ENCODE measurements at regions not wholly inside any gene's neighbourhood (a gene's known extent, or its start where the extent isn't known, plus 50 kb on each side); places are given as distances from the start of the nearest gene placed in this dataset.

DNA sequence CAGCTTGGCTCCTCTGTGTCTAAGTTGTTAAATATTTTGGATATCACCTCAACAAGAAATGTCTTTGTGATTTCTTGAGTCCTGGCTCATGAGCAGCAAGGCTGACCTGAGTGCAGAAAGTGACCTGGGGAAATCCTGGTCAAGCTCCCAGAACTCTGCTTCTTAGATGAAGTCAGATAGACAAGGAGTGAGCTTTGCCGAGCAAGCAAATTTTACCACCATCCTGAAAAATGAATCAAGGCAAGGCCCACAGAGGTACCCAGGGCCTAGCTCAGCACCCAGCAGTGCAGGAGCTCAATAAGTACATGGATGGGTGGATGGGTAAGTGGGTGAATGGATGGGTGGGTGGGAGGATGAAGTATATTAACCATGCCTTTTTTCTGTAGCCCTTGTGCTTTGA, 291.8 kb downstream of the UACA start:
- no peak overlapping the region for H2BK120ac ChIP-seq (replicated peaks; ENCODE audit: low read depth, low read length)
- no peak overlapping the region for H3K27ac ChIP-seq (ENCODE audit: low read depth, low read length)
- no peak overlapping the region for H3K56ac ChIP-seq (replicated peaks; ENCODE audit: insufficient read length, low read depth, low read length)
- CTCF ChIA-PET (ENCODE audit: partially characterized antibody) = interaction anchor here (0.6 to 9.1 kb wide), 8 partner anchors 8 to 519 kb away, joined by 3 to 65 read pairs (median 3); no protein-coding TSS in a partner anchor
- no peak overlapping the region for H3K4me2 ChIP-seq (ENCODE audit: insufficient read depth in 1 of 2, low read depth in 2 of 2, low read length in 2 of 2)
- no peak overlapping the region for H2BK15ac ChIP-seq (ENCODE audit: low read length)
- H3K79me2 ChIP-seq (ENCODE audit: control insufficient read depth in 1 of 2, insufficient read depth in 2 of 2, low read length in 2 of 2) = no peaks in the 10 kb centered on the region
- no peak overlapping the region for H4K91ac ChIP-seq (replicated peaks; ENCODE audit: insufficient read length, low read length)
- no peak overlapping the region for H3K14ac ChIP-seq (ENCODE audit: insufficient read length)
- no peaks in the 10 kb centered on the region for H3K23me2 ChIP-seq (ENCODE audit: low read depth, low read length)
- no peak overlapping the region for H3K4me3 ChIP-seq (ENCODE audit: extremely low read depth in 1 of 4, insufficient read depth in 2 of 4, low read depth in 3 of 4, low read length in 4 of 4)
- H3K18ac ChIP-seq (ENCODE audit: extremely low read depth, low read length) = no peak overlapping the region
- POLR2A ChIA-PET (ENCODE audit: partially characterized antibody) = no interaction called here
- no peaks in the 10 kb centered on the region for H3K4me1 ChIP-seq (replicated peaks in 1 of 4; ENCODE audit: control insufficient read depth in 3 of 4, insufficient read depth in 4 of 4, low read length in 3 of 4)
- no peaks in the 10 kb centered on the region for H3K79me1 ChIP-seq (ENCODE audit: low read depth, low read length)
- no peak for FAIRE-seq
- no peak overlapping the region for H4K8ac ChIP-seq (ENCODE audit: extremely low read depth, insufficient read depth, low read length)
- WGBS, 2 experiments (ENCODE audit: extremely low coverage in 1 of 2, insufficient coverage in 1 of 2, insufficient read length in 1 of 2, insufficient replicate concordance in 2 of 2, low coverage in 1 of 2, low lambda C conversion rate in 2 of 2, missing lambda C conversion rate in 1 of 2) = 0% methylated on average over 1 of the region's 1 CpG; no CpG with 5 or more reads in 1 of the 2 experiments
- no peak overlapping the region for H3K23ac ChIP-seq (ENCODE audit: insufficient read length)
- H2AK5ac ChIP-seq (ENCODE audit: low read depth, low read length) = no peak overlapping the region
- no peaks in the 10 kb centered on the region for H3K9me3 ChIP-seq (ENCODE audit: insufficient read depth in 2 of 2, low read depth in 1 of 2, low read length in 1 of 2)
- H2AFZ ChIP-seq (ENCODE audit: low read length) = no peak overlapping the region
- no peak overlapping the region for H3K9ac ChIP-seq (replicated peaks in 1 of 4; ENCODE audit: extremely low read depth in 1 of 4, low read depth in 3 of 4, low read length in 3 of 4)
- H3K27me3 ChIP-seq (replicated peaks in 1 of 4; ENCODE audit: control insufficient read depth in 3 of 4, extremely low read depth in 1 of 4, insufficient read depth in 3 of 4, low read length in 3 of 4) = no peaks in the 10 kb centered on the region
- no peaks in the 10 kb centered on the region for H4K20me1 ChIP-seq (replicated peaks in 1 of 2; ENCODE audit: control insufficient read depth in 1 of 2, insufficient read depth in 2 of 2, low read length in 2 of 2)
- no peak overlapping the region for H2BK20ac ChIP-seq (ENCODE audit: low read length)
- no peak overlapping the region for H4K5ac ChIP-seq (ENCODE audit: insufficient read length, low read depth, low read length)
- no peak overlapping the region for H2BK12ac ChIP-seq (ENCODE audit: low read depth, low read length)
- no peak overlapping the region for H2BK5ac ChIP-seq (ENCODE audit: low read depth, low read length)
- DNase-seq (ENCODE audit: low read depth in 1 of 2, low spot score in 2 of 2) = no peak
- H3K36me3 ChIP-seq (ENCODE audit: control insufficient read depth in 2 of 4, insufficient read depth in 4 of 4, low read length in 3 of 4) = no peaks in the 10 kb centered on the region
- no peak overlapping the region for H3K4ac ChIP-seq (replicated peaks; ENCODE audit: insufficient read length, low read depth, low read length)
- TF ChIP-seq SP2 (IDR thresholded peaks at IDR 0.05; ENCODE audit: low read length) = no peak
- TF ChIP-seq SIN3A (conservative IDR thresholded peaks at IDR 0.05 in 1 of 2, IDR thresholded peaks at IDR 0.05 in 1 of 2; ENCODE audit: low read depth in 1 of 2, low read length in 2 of 2) = no peak
- TF ChIP-seq YY1 (IDR thresholded peaks at IDR 0.05; ENCODE audit: low read depth, low read length) = no peak
- TF ChIP-seq, protein P1, sequence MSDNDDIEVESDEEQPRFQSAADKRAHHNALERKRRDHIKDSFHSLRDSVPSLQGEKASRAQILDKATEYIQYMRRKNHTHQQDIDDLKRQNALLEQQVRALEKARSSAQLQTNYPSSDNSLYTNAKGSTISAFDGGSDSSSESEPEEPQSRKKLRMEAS (IDR thresholded peaks at IDR 0.05) = no peak

Measured in H1 (cell line).